Adrenal gland (tissue), 9 donors: ENCODE measurements at regions not wholly inside any gene's neighbourhood (a gene's known extent, or its start where the extent isn't known, plus 50 kb on each side); places are given as distances from the start of the nearest gene placed in this dataset.

Experiments
- DNase-seq, 7 donors: peaks; one replicate each; pipeline ENCODE4 v3.0.0-alpha.2; 2019 to 2020
- H3K27ac ChIP-seq, 5 donors: fragments of 200-600 bp; sonication (generic) in 4 of 5; 1 replicate in 3 of 5; 2 replicates in 2 of 5; pipeline versions ENCODE4 v1.5.1 to v1.8.0; 2016 to 2020; ENCODE audit warnings: mild to moderate bottlenecking in 1 of 5
- H3K27me3 ChIP-seq: fragments of 200-600 bp; 2 replicates; pipeline ENCODE4 v1.8.0; 2021
- H3K36me3 ChIP-seq, 2 donors: fragments of 200-600 bp; replicated peaks in 1 of 2; 1 replicate in 1 of 2; 2 replicates in 1 of 2; pipeline versions ENCODE4 v1.5.1 to v1.8.0; 2018 to 2022
- H3K4me1 ChIP-seq, 2 donors: fragments of 200-600 bp; replicated peaks in 1 of 2; 1 replicate in 1 of 2; 2 replicates in 1 of 2; pipeline versions ENCODE4 v1.5.1 to v1.8.0; 2018 to 2021
- H3K4me3 ChIP-seq, 4 donors: fragments of 200-600 bp; sonication (generic) in 3 of 4; one replicate each; pipeline ENCODE4 v1.5.1; 2016 to 2018
- H3K9me3 ChIP-seq, 3 donors: fragments of 200-600 bp; sonication (generic) in 1 of 3; replicated peaks in 1 of 3; 1 replicate in 2 of 3; 2 replicates in 1 of 3; pipeline versions ENCODE4 v1.5.1 to v1.8.0; 2016 to 2021
- CTCF ChIP-seq, 6 experiments: fragments of 450-650 bp in 4 of 6; fragments of 200-600 bp in 2 of 6; sonication (generic) in 1 of 6; IDR thresholded peaks; 1 replicate in 5 of 6; 2 replicates in 1 of 6; pipeline versions ENCODE4 v1.5.1 to v1.8.0; 2016 to 2021; ENCODE audit warnings: antibody characterized with exemption in 6 of 6, mild to moderate bottlenecking in 2 of 6, moderate library complexity in 1 of 6
- POLR2A ChIP-seq, 2 donors: fragments of 450-650 bp; IDR thresholded peaks; one replicate each; pipeline ENCODE4 v1.6.1; 2017; ENCODE audit warnings: antibody characterized with exemption in 2 of 2, mild to moderate bottlenecking in 2 of 2, moderate library complexity in 1 of 2
- WGBS, 4 donors: extraction: QIAGEN DNeasy Blood & Tissue Kit in 2 of 4; methylation state at CpG; one replicate each; pipeline versions ENCODE4 v1.1.5 to v1.1.7; 2013 to 2017; 5-methylcytosine and 5-hydroxymethylcytosine counted together
- intact Hi-C, 2 donors: fragments of 100-400 bp; cut with DNase I; formaldehyde crosslinking; loops; one replicate each; pipeline versions ENCODE4 v1.14.1 to v1.15.0; 2022 to 2023
- donor health status: healthy with polysubstance abuse.
- donor health status: Bipolar disorder and iron deficiency.
- donor health status: DM: yes; HTN: yes; CAD: no.
- donor health status: DM: no; HTN: no; CAD: no.
- donor health status: DM: no; HTN: no; CAD: no.

DNA sequence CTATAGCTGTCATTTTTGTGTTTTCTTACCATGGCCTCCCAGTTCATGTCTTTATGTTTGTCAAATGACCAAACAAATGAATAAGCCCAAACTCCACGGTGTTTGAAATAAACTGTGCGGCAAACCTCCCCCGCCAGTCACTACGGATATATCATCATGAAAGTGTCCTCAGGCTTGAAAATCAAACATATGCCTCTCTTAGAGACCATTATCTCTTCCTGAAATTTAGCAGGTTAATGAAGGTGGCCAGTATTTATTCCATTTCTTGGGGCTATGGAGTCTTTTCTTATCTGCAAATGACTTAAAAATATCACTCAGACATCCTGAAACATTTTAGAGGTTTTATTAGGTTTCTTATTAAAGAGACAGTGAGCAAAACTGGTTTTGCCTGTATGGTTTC, 610.3 kb upstream of the CDH5 start:
- no peaks in the 10 kb centered on the region for H3K9me3 ChIP-seq
- no peaks in the 10 kb centered on the region for H3K36me3 ChIP-seq
- H3K4me3 ChIP-seq, result no peak overlapping the region
- H3K27ac ChIP-seq, result peak overlapping the region in 1 of 5 donors; percentile 21
- no peaks in the 10 kb centered on the region for H3K4me1 ChIP-seq
- intact Hi-C loops, result no loop called here
- TF ChIP-seq CTCF (IDR thresholded peaks at IDR 0.05), result no peak
- TF ChIP-seq POLR2A (IDR thresholded peaks at IDR 0.05), result no peak
- 67 to 88% (median 78%) methylated on average over 4 of the region's 4 CpGs for WGBS, 4 donors
- no peak for DNase-seq
- H3K27me3 ChIP-seq, result no peaks in the 10 kb centered on the region

DNA sequence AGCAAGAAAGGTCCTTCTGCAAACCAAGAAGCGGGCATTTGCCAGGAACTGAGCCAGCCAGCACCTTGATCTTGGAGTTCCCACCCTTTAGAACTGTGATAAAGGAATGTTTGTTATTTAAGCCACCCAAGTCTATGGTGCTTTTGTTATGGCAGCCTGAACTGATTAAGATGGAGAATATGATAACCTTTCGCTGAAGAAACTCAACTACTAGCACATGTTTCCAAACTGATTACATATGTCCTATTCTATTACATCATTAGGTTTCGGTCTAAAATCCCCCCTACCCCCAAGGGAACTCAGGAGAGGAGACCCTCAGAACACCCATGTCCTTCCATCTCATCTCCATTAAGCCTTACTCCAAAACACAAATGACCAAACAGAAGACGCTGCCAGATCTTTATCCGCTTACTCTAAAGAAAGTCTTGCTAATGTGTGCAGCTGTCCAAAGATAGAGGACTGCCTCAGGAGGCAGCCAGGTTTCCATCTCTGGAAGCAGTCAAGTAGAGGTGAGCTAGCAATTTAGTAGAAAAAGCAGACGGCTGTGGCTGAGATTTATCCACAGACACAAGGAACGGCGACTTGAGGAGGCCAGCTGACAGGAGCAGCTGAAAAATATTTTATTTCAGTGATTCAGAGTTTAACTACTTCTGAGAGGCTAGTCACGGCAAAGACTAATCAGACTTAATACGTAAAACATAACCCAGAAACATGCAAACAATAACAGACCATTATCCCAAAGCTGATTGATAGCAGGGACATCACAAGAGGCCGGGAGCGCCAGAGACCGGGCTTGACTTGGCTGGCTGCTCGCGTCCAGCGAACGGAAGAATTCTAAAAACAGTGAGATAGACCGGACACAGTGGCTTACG, 611.4 kb upstream of the CDH5 start:
- DNase-seq, result peak in 4 of 7 donors; percentile 15 to 53 (median 39)
- H3K27me3 ChIP-seq, result no peaks in the 10 kb centered on the region
- 80 to 86% (median 82%) methylated on average over 19 of the region's 19 CpGs for WGBS, 4 donors
- no peak for TF ChIP-seq CTCF (IDR thresholded peaks at IDR 0.05)
- no peak for TF ChIP-seq POLR2A (IDR thresholded peaks at IDR 0.05)
- peak overlapping the region in 1 of 5 donors; percentile 49 for H3K27ac ChIP-seq
- H3K36me3 ChIP-seq, result no peaks in the 10 kb centered on the region
- H3K4me3 ChIP-seq, result no peak overlapping the region
- H3K4me1 ChIP-seq, result no peaks in the 10 kb centered on the region
- H3K9me3 ChIP-seq, result no peaks in the 10 kb centered on the region
- intact Hi-C loops, result no loop called here

DNA sequence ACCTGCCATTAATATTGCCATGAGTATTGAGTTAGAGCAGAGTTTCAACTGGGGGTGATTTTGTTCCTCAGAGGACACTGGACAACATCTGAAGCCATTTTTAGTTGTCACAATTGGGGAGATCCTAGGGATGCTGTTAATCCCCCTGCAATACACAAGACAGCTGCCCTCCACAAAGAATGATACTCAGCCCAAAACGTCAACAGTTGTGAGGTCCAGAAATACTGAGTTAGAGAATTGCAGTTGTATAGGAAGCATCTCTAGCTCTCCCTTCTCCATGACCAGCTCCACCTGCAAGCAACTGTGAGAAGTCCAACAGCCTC, 614.0 kb upstream of the CDH5 start:
- Histone ChIP-seq H3K27me3 (no peaks in the 10 kb centered on the region), H3K4me3 (no peak overlapping the region), H3K36me3 (no peaks in the 10 kb centered on the region), H3K9me3 (no peaks in the 10 kb centered on the region), H3K27ac (no peak overlapping the region), H3K4me1 (no peaks in the 10 kb centered on the region)
- intact Hi-C loops, result no loop called here
- TF ChIP-seq POLR2A (IDR thresholded peaks at IDR 0.05) (no peak), CTCF (IDR thresholded peaks at IDR 0.05) (no peak)
- 33 to 71% (median 56%) methylated on average over 1 of the region's 1 CpG for WGBS, 4 donors
- DNase-seq, result no peak

- Histone ChIP-seq H3K27ac (no peak overlapping the region), H3K27me3 (no peaks in the 10 kb centered on the region), H3K9me3 (no peaks in the 10 kb centered on the region), H3K4me1 (no peaks in the 10 kb centered on the region), H3K36me3 (no peaks in the 10 kb centered on the region), H3K4me3 (no peak overlapping the region)
- intact Hi-C loops, result no loop called here
- 54 to 73% (median 64%) methylated on average over 8 of the region's 8 CpGs for WGBS, 4 donors
- TF ChIP-seq CTCF (IDR thresholded peaks at IDR 0.05) (no peak), POLR2A (IDR thresholded peaks at IDR 0.05) (no peak)
- peak in 1 of 7 donors; percentile 7 for DNase-seq
Measured at GRCh38 chr16:65751622-65752521, 614.6 kb upstream of the CDH5 start.
